ENCODE measurements at regions not wholly inside any gene's neighbourhood (a gene's known extent, or its start where the extent isn't known, plus 50 kb on each side); places are given as distances from the start of the nearest gene placed in this dataset.
"Not testable (repeated sequence)": the region's sequence is repeated elsewhere in the genome, so short reads cannot be mapped to it uniquely, and the experiment has no call there.

DNA sequence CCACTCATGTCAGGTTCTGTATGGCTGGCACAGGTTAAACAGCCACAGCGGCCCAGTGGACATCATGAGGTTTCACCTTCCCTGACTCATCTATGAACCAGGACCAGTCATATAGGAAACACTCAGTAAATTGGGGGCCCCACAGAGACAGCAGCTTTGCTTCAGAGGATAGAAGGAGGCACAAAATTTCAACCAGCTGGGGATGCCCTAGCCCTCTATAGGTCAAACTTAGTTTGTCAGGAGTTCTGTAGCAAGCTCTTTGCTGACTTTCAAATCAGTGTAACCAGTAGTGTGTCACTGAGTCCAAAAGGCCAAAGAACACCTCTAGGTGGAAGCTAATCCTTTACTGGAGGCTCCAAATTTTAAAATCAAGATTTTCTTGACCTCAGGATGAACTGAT lies 4157.8 kb upstream of the TPTE start:
- not testable (repeated sequence) for DNase-seq (ENCODE audit: low read depth)

DNA sequence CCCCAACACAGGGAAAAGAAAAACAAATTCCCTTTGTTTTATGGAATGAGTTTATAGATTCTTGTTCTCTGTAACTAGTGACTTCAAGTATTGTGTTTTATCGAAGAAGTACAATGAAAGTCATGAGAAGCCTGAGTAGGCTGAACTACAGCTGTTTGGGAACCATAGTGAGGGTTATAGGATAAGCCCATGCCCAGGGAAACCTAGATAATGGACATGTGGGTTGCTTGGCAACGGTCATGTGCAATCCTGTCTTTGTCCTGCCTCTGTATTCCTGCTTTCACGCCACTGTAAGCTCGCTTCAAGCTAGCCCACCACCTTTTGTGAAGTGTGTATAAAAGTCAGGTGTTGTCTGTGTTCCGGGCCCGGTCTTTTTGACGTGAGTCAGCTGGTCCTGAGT lies 4152.6 kb upstream of the TPTE start:
- peak; percentile 16 for DNase-seq (ENCODE audit: low read depth)

DNA sequence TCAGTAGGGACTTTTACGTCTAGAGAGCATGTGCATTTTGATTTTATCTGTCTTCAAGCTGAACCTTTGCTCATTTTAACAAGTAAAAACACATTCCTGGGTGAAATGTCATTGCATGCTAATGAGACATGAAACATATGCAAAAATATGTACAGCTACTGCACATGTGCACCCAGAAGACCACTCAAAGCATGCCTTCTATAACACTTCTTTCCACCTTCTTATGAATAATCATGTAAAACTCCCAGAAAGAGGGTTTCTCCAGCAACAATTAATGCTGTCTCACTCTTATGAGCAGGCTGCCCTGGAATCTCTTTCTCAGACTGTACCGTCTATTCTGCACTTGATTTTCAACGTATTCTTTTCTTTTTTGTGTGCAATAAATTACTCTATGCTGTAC lies 4148.1 kb upstream of the TPTE start:
- DNase-seq (ENCODE audit: low read depth): not testable (repeated sequence)

DNA sequence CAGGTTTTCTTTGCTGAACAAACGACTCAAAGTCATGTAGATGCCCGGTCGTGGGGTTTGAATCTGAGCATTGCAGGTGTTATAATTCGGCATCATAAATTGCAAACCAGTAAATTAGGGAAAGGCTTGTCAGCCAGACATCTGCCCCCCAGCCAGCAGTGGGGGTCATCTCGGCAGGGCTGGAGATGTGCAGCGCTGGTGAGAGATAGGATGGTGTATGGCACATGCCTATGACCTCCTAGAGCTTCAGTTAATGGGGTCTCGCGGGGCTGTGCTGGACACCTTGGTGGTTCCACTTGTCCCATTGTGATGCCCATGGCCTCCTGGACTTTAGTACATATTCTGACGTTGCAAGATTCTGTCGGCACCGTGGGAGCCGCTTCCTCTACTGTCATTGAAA lies 4147.2 kb upstream of the TPTE start:
- not testable (repeated sequence) for DNase-seq (ENCODE audit: low read depth)

DNA sequence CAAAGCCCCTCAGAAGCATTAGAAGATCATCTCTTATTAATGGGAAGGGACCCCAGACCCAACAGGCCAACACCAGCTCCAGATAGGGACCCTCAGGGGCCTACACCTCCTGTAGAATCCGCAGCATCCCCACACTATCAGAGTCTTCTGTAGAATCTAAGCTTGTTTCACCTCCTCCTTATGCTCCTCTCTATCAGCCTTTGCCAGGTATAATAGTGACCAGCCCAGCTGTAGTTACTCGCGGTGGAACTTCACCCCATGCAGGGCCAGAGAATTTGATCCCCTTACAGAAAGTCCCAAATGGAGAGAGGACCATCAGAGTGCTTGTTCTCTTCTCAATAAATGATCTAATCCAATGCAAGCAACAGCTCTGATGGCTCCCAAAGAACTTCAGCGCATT lies 4146.5 kb upstream of the TPTE start:
- DNase-seq (ENCODE audit: low read depth): not testable (repeated sequence)

DNA sequence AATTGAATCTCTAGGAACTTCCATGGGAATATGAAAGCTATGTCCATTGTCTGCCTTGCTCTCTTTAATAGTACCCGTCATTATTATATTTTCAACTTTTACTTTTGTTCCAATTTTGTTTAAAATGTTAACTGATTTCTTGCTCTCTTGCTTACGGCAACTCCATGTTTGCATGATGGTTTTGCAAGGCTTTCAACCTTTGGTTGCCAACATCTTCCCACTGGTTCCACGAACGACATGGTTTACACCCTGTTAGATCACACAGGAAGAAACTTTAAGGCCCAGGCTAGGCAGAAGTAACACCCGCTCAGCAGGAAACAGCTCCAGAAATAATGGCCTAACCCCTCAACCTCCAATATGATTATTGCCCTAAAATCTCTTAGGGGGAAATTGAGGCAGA lies 4145.6 kb upstream of the TPTE start:
- not testable (repeated sequence) for DNase-seq (ENCODE audit: low read depth)

DNA sequence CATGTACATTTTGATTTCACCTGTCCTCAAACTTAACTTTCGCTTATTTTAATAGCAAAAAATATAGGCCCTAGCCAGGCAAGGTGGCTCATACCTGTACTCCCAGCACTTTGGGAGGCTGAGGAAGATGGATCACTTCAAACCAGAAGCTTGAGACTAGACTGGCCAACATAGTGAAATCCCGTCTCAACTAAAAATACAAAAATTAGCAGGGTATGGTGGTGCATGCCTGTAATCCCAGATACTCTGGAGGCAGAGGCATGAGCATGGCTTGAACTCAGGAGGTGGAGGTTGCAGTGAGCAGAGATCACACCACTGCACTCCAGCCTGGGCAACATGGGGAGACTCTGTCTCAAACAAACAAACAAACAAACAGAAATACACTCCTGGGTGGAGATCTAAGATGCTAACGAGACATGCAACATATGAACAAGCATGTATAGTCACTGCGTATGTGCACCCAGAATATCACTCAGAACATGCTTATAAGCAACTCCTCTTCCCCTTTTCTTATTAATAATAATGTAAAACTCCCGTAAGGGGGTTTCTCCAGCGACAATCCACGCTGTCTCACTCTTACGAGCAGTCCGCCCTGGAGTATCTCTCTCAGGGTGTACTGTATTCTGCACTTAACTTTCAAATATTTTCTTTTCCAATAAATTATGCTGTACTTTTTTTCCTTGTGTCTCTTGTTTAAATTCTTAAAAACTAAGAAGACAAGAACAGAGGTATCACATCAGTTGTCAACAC lies 4144.9 kb upstream of the TPTE start:
- DNase-seq (ENCODE audit: low read depth): not testable (repeated sequence)
